H1 (cell line): ENCODE measurements at regions not wholly inside any gene's neighbourhood (a gene's known extent, or its start where the extent isn't known, plus 50 kb on each side); places are given as distances from the start of the nearest gene placed in this dataset.

Experiments used
- BACH1 ChIP-seq: IDR thresholded peaks from 2 replicates; pipeline ENCODE4 v1.6.1; 2012; ENCODE audit warnings: low read length, improper control_type of control experiment
- HDAC2 ChIP-seq, 2 experiments: fragments of 300-600 bp in 1 of 2; sonication (generic) in 1 of 2; IDR thresholded peaks; 2 replicates each; pipeline ENCODE4 v1.6.1; 2011 to 2012; ENCODE audit warnings: low read depth in 2 of 2, low read length in 2 of 2, mild to moderate bottlenecking in 2 of 2, moderate library complexity in 2 of 2, borderline replicate concordance in 1 of 2, inconsistent platforms in 1 of 2
- PHF8 ChIP-seq: fragments of 200-600 bp; sonication (generic); conservative IDR thresholded peaks from 2 replicates; pipeline ENCODE4 v1.7.1; 2012; ENCODE audit warnings: low read depth, mild to moderate bottlenecking, inconsistent platforms, low read length, moderate library complexity

DNA sequence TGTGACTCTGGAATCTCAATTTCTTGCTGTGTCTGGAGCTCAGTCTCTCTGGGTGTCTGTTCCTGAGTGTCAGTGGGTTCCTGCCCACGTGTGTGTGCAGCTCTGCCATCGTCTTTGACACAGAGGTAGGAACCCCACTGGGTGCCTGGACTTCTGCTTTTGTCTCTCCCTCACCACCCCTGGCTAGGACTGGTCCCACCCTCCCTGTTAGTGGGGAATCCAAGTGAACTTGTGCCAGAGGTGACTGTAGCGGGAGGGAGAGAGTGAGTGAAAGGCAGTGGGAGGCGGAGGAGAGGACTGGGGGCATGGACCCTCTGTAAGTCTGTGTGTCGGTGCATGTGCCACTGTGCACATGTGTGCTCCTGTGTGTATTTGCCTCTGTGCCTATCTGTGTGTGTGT is 299.9 kb upstream of the ZMIZ1 start (continued):
- TF ChIP-seq HDAC2 (IDR thresholded peaks at IDR 0.05; ENCODE audit: borderline replicate concordance in 1 of 2, low read depth in 2 of 2, low read length in 2 of 2) (no peak), BACH1 (no peak), PHF8 (no peak)
